ENCODE measurements at regions not wholly inside any gene's neighbourhood (a gene's known extent, or its start where the extent isn't known, plus 50 kb on each side); places are given as distances from the start of the nearest gene placed in this dataset.

GRCh38 chr16:25390761-25391160, 133.1 kb upstream of the ZKSCAN2 start:
- no peak for TF ChIP-seq JUN (IDR thresholded peaks at IDR 0.05)
- no peak for TF ChIP-seq CTCF (IDR thresholded peaks at IDR 0.05)
- TF ChIP-seq, protein P1, sequence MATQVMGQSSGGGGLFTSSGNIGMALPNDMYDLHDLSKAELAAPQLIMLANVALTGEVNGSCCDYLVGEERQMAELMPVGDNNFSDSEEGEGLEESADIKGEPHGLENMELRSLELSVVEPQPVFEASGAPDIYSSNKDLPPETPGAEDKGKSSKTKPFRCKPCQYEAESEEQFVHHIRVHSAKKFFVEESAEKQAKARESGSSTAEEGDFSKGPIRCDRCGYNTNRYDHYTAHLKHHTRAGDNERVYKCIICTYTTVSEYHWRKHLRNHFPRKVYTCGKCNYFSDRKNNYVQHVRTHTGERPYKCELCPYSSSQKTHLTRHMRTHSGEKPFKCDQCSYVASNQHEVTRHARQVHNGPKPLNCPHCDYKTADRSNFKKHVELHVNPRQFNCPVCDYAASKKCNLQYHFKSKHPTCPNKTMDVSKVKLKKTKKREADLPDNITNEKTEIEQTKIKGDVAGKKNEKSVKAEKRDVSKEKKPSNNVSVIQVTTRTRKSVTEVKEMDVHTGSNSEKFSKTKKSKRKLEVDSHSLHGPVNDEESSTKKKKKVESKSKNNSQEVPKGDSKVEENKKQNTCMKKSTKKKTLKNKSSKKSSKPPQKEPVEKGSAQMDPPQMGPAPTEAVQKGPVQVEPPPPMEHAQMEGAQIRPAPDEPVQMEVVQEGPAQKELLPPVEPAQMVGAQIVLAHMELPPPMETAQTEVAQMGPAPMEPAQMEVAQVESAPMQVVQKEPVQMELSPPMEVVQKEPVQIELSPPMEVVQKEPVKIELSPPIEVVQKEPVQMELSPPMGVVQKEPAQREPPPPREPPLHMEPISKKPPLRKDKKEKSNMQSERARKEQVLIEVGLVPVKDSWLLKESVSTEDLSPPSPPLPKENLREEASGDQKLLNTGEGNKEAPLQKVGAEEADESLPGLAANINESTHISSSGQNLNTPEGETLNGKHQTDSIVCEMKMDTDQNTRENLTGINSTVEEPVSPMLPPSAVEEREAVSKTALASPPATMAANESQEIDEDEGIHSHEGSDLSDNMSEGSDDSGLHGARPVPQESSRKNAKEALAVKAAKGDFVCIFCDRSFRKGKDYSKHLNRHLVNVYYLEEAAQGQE (IDR thresholded peaks at IDR 0.05), result no peak
- no peak for TF ChIP-seq NR3C1 (IDR thresholded peaks at IDR 0.05)
